Muscle of back (tissue), 3 donors: ENCODE measurements at regions not wholly inside any gene's neighbourhood (a gene's known extent, or its start where the extent isn't known, plus 50 kb on each side); places are given as distances from the start of the nearest gene placed in this dataset.
"Not testable (repeated sequence)": the region's sequence is repeated elsewhere in the genome, so short reads cannot be mapped to it uniquely, and the experiment has no call there.

ENCODE experiments used
- DNase-seq, 3 donors: peaks; one replicate each; pipeline versions ENCODE4 v3.0.0 to v3.0.0-alpha.2; 2013

- DNase-seq: no peak
These were observed 821.3 kb downstream of the TAF11L14 start for GRCh38 chr5:18455521-18455920.

DNA sequence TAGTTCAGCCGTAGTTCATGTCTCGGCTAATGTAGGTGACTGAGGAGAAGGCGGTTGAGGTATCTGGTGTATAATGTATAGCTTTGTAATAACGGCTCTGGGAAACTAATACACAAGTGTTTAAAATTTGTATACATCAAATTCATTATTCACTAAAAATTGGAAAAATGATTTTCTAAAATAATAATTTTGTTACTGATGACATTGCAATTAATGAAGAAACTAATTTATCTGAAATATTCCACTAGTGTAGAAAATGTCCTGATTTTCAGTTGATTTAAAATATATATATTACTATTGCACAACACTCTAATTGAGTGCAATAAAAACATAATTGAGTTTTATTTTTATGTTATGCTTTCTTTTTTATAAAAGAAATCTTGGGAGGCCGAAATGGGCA, 823.0 kb downstream of the TAF11L14 start:
- no peak for DNase-seq

- no peak for DNase-seq
These were observed 827.5 kb downstream of the TAF11L14 start for GRCh38 chr5:18461766-18462165.

- peak; percentile 57 to 86 (median 76) for DNase-seq
These were observed 831.8 kb downstream of the TAF11L14 start for GRCh38 chr5:18465833-18466681.

DNA sequence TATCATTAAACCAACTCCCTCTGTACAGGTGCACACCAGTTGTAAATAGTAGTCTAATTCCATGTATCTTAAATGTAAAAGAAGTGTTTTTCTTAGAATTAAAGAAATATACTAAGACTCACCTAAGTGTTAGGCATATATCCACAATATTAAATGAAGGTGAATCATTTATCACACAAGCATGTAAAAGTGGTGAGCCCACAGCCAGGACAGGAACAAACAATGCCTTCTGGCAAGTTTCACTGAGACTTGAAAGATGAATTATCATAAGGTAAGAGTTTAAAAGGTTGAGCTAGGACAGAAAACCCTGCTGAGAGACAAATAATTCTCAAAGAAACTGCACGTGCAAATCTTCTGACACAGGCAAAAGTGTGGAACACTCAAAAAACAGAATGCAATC, 832.5 kb downstream of the TAF11L14 start:
- DNase-seq: peak in 1 of 3 donors; percentile 7

- not testable (repeated sequence) for DNase-seq
These were observed 837.5 kb downstream of the TAF11L14 start for GRCh38 chr5:18471791-18472190.

DNA sequence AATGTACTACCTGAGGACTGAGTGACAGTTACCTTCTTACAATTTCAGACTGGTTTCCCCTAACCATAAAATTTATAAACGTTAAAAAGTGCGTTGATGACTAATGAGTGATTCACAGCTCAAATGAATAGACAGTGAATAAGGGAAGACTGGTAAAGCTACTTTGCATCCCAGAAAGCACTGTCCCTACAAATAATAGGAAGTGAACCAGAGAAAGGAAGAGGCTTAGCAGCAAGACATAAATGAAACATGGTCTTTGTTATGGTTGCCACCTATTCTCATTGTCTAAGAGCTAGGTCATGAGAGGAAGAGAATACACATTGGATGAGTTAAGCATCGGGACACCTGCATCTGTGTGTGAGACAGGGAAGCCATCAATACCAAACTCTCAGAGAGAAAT, 849.2 kb downstream of the TAF11L14 start:
- no peak for DNase-seq

- no peak for DNase-seq
These were observed 853.7 kb downstream of the TAF11L14 start for GRCh38 chr5:18487928-18488480.

GRCh38 chr5:18489703-18490102, 855.4 kb downstream of the TAF11L14 start:
- DNase-seq: no peak

GRCh38 chr5:18491349-18491748, 857.1 kb downstream of the TAF11L14 start:
- peak in 2 of 3 donors; percentile 11 to 44 for DNase-seq

DNA sequence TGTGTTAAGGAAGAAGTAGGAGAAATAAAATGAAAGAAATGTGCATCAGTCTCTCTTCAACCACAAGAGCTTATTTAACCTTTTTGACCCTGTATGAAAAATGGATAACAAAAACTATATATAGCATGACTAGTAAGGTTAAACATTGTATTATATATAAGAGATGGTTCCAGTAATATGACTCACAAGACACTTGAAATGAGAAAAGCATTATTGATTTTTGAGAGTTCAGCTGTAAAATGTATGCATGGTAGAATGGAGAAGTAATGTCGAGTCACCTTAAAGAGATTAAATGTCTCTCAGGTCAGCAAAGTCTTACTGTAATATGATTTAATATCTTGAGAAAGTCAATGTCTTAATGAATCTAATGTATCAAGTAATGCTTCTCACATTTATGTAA, 860.9 kb downstream of the TAF11L14 start:
- no peak for DNase-seq

GRCh38 chr5:18496041-18496440, 861.8 kb downstream of the TAF11L14 start:
- no peak for DNase-seq

DNA sequence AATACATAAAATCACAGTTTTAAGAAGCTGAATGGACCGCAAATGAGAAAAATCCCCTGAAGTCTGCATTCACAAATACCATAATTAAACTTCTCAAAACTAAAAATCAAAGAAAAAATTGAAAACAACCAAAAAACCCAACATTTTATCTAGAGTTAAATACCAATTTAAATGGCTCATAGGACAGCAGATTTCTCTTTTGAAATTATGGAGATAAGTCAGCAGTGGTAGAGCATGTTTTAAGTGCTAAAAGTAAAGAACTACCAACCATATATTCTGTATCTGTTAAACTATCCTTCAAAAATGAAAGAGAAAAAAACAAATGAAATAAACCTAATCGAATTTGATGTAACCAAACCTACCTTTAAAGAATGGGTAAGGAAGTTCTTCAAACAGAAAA, 862.8 kb downstream of the TAF11L14 start:
- DNase-seq: no peak

DNA sequence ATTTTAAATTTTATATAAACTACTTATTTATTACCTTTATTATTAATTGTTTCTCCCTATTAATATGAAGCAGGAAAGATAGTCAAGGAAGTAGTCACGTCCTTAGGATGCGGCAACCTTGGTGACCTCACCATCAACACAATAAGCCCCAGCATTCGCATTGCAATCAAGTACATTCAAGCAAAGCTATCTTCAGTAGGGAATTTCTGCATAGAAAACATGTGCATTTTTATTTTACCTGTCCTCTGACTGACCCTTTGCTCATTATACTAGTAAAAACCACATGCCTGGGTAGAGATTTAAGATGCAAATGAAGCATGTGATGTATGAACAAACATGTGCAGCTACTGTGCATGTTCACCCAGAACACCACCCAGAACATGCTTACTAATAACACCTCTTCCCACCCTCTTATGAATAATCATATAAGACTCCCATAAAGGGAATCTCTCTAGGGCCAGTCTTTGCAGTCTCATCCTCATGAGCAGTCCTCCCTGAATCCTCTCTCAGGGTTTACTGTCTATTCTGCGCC, 869.6 kb downstream of the TAF11L14 start:
- no peak for DNase-seq

- no peak for DNase-seq
These were observed 872.9 kb downstream of the TAF11L14 start for GRCh38 chr5:18507114-18507513.

DNA sequence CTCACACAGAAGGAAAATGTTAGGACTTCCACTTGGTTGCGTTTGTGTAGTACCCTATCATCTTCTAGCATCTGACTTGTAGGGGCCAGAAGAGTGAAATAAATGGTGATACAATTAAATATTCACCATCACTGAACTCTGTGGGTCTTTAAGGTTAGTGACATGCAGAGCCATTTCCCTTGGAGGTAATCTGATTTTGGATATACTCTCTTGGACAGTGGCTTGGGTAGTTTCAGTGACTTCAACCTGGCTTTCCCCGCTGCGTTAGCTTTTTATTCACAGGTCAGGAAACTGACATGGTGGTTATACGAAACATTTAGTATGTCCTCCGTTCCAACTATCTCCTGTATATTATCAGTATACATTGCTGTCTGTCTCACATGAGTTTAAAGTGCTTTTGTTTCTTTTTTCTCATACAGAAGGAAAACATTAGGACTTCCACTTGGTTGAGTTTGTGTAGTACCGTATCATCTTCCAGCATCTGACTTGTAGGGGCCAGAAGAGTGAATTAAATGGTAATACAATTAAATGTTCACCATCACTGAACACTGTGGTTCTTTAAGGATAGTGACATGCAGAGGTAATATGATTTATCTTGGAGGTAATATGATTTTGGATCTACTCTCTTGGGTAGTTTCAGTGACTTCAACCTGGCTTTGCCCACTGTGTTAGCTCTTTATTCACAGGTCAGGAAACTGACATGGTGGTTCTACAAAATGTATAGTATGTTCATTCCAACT, 883.6 kb downstream of the TAF11L14 start:
- no peak for DNase-seq

- no peak for DNase-seq
These were observed 889.1 kb downstream of the TAF11L14 start for GRCh38 chr5:18523380-18523779.

DNA sequence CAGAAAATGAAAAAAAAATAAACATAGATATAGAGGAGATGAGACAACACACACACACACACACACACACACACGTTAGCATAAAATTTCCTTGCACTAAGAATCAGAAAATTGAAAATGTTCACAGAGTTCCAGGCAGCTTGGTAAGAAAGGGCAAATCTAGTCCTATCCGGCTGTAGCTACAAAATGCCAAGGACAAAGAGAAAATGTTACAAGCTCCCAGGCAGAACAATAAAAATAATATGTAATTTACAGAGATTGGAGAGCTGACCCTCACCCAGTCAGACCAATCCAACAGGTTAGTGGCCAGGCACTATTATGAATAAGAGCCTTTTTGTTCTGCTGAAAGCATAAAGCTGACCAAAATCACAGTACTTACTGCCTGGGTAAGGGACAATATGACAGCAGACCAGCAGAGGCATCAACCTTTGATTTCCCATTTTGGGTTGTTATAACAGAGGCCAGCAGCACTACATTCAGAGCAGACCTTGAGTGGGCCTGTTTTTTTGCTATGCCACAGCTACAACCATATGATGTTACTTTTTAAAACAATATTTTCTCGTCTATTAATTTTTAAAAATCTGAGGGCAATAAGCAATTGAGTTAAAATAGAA, 892.6 kb downstream of the TAF11L14 start:
- no peak for DNase-seq

DNA sequence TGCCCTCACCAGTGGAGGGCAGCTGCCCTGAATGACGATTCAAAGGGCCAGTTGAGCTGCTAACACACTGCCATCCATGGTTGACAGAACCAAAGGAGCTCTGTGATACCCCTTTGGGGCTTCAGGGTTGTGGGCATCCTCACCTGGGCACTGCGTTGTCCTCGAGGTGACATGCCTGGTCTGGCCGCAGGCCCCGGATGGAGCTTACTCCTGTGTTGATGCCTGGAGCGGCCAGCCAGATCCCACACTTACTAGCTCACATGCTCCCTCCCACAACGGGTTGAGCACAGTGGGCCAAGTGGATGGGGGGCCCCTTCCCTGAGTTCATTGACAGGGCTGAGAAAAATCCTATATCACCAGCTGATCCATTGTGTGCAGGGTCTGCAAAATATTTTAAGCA, 898.9 kb downstream of the TAF11L14 start:
- DNase-seq: no peak

- no peak for DNase-seq
These were observed 899.9 kb downstream of the TAF11L14 start for GRCh38 chr5:18534119-18534518.

DNA sequence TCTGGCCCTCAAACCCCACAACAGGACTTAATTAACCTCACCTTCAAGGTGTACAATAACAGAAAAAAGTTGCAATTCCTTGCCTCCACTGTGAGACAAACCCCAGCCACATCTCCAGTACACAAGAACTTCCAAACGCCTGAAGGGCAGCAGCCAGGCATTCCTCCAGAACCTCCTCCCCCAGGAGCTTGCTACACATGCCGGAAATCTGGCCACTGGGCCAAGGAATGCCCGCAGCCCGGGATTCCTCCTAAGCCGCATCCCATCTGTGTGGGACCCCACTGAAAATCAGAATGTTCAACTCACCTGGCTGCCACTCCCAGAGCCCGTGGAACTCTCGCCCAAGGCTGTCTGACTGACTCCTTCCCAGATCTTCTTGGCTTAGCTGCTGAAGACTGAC, 901.5 kb downstream of the TAF11L14 start:
- DNase-seq: not testable (repeated sequence)

- DNase-seq: no peak
These were observed 910.2 kb downstream of the TAF11L14 start for GRCh38 chr5:18544421-18544820.
